GM13976 (cell line): ENCODE measurements at regions not wholly inside any gene's neighbourhood (a gene's known extent, or its start where the extent isn't known, plus 50 kb on each side); places are given as distances from the start of the nearest gene placed in this dataset.

ENCODE experiments used
- DNase-seq: peaks from one replicate; pipeline ENCODE4 v3.0.0; 2012; ENCODE audit warnings: low spot score
- in situ Hi-C: fragments of 300-500 bp; cut with MboI; formaldehyde crosslinking; loops from one replicate; pipeline ENCODE4 v1.12.0; 2022; ENCODE audit warnings: low sequenced_read_pairs, mixed read lengths, inconsistent platforms; ENCODE audit not compliant: unreplicated experiment
- TF ChIP-seq, protein P1 (sequence below): IDR thresholded peaks from 2 replicates; pipeline ENCODE4 v1.5.1; 2012; ENCODE audit warnings: borderline replicate concordance, mild to moderate bottlenecking; ENCODE audit not compliant: insufficient read depth; ENCODE audit errors: extremely low read depth, missing control alignments, control extremely low read depth

DNA sequence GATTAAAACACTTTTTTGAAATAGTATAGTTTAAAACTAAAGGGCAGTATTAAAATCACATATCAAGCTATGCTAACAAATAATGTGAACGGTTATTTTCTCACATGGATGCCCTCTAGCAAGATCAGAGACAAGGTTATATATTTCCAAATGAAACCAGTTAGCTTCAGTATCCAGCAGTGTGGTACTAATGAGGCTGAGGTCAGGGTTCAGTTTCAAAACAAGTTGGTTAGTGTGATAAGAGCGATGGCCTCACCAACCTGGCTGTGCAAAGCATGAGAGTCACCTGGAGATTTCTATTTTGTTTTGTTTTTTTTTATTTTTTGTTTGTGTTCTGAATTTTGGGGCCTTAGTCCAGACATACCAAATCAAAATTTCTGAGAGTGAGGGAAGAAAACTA is 352.2 kb upstream of the KITLG start:
- in situ Hi-C loops, result no loop called here
- TF ChIP-seq, protein P1, sequence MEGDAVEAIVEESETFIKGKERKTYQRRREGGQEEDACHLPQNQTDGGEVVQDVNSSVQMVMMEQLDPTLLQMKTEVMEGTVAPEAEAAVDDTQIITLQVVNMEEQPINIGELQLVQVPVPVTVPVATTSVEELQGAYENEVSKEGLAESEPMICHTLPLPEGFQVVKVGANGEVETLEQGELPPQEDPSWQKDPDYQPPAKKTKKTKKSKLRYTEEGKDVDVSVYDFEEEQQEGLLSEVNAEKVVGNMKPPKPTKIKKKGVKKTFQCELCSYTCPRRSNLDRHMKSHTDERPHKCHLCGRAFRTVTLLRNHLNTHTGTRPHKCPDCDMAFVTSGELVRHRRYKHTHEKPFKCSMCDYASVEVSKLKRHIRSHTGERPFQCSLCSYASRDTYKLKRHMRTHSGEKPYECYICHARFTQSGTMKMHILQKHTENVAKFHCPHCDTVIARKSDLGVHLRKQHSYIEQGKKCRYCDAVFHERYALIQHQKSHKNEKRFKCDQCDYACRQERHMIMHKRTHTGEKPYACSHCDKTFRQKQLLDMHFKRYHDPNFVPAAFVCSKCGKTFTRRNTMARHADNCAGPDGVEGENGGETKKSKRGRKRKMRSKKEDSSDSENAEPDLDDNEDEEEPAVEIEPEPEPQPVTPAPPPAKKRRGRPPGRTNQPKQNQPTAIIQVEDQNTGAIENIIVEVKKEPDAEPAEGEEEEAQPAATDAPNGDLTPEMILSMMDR, result no peak
- no peak for DNase-seq

DNA sequence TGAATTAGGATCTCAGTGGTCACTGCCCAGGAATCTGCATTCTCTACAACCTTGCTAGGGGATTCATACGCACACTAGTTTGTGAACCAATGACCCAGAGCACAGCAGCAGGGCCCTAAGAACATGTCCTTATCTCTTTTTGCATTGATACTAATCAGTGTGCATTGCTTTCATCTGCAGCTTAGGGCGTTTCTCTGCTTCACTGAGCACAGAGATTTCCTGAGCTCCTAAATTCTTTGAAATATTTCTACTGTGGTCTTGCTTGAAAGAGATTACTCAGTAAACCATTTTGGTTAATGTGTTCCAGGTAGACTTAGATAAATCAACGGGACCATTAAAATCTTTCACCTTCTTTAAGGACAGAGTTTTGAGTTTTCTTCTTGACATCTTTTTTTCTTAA is 351.3 kb upstream of the KITLG start:
- no peak for DNase-seq
- TF ChIP-seq, protein P1, result no peak
- in situ Hi-C loops, result no loop called here

DNA sequence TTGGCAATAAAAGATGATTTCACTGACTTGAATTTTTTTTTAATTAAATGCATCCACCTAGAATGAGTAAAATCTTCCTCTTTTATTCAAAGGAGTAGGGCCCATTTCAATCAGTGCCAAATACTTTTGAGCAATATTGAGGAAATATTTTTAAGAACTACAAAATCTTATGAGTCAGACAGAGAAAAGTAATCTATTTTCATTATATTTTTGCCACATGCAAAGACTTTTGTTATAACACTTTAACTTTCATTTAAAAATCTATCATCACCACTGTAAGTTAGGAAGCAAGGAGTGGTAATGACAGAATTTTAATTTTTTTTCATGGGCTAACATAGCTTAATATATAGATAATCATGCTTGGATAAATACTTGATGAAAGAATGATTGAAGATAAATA is 345.2 kb upstream of the KITLG start:
- TF ChIP-seq, protein P1, result no peak
- DNase-seq, result no peak
- in situ Hi-C loops, result no loop called here

DNA sequence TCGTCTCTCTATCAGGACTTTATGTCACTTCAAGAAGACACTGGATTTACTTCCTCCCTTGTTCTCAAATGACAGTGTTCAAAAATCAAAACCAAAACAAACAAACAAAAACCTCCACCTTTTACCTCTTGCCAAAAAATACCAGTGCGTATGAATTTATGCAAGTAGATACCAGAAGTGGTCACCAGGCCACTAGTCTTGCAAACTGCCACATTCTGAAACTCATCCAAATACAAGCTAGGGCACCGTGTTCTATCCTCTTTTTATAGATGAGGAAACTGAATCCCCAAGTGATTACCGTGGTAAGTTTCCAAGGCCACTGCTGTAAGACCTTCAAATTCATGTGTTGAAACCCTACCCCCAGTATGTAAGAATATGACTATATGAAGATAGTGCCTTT is 343.9 kb upstream of the KITLG start:
- in situ Hi-C loops, result no loop called here
- TF ChIP-seq, protein P1, result no peak
- no peak for DNase-seq

DNA sequence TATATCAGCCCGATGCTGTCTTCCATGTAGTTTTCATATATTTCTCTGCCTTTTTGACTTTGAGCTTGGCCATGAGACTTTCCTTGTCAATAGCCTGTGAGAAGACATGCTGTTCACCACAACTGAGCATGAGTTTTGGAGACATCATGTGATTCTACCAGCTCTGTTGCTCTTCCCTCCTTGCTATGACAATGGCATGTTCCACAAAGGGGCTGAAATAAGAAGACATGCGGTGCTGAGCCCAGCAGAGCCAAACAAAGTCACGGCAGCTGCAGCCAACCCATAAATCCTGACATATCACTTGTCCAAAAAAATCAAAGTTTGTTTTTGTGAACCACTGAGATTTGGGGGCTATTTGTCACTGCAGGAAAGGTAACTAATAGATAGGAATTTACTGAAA is 343.4 kb upstream of the KITLG start:
- TF ChIP-seq, protein P1, result no peak
- in situ Hi-C loops, result no loop called here
- no peak for DNase-seq

DNA sequence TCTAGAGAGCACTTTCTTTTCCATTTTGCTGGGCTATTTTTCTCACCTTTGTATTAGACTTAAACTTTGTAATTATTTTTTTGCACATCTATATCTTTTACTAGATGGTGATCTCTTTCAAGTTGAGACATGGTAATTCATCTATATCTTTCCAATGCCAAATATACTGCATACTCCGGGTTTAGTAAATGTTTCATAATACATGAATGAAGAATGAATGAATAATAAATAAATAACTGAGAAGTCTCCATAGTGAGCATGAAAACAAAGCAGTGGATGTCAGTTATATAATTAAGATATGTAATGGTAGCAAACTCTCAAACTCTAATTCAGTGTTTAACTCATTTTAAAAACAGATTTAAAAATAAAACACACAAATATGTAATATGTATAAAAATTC is 342.5 kb upstream of the KITLG start:
- no peak for DNase-seq
- in situ Hi-C loops, result no loop called here
- TF ChIP-seq, protein P1, result no peak
